ENCODE measurements at regions not wholly inside any gene's neighbourhood (a gene's known extent, or its start where the extent isn't known, plus 50 kb on each side); places are given as distances from the start of the nearest gene placed in this dataset.
"Not testable (repeated sequence)": the region's sequence is repeated elsewhere in the genome, so short reads cannot be mapped to it uniquely, and the experiment has no call there.

GRCh38 chr11:104677069-104677468 lies 221.2 kb downstream of the CASP12 start:
- not testable (repeated sequence) for TF ChIP-seq SMC3 (IDR thresholded peaks at IDR 0.05; ENCODE audit: low read depth, low read length); CTCF (conservative IDR thresholded peaks at IDR 0.05; ENCODE audit: low read depth, low read length); RFX5 (IDR thresholded peaks at IDR 0.05; ENCODE audit: low read depth, low read length); ELK1 (IDR thresholded peaks at IDR 0.05; ENCODE audit: borderline replicate concordance, low read depth, low read length); POLR2A (IDR thresholded peaks at IDR 0.05; ENCODE audit: low read depth, low read length); RCOR1 (IDR thresholded peaks at IDR 0.05; ENCODE audit: insufficient replicate concordance, low read length); MXI1 (IDR thresholded peaks at IDR 0.05; ENCODE audit: borderline replicate concordance, low read depth, low read length); RAD21 (IDR thresholded peaks at IDR 0.05; ENCODE audit: low read length); MAFK (IDR thresholded peaks at IDR 0.05; ENCODE audit: low read depth, low read length); USF2 (IDR thresholded peaks at IDR 0.05; ENCODE audit: low read depth, low read length); BHLHE40 (IDR thresholded peaks at IDR 0.05; ENCODE audit: low read depth, low read length); CEBPB (IDR thresholded peaks at IDR 0.05; ENCODE audit: low read depth, low read length)

Measured in IMR-90 (cell line).